ENCODE measurements at regions not wholly inside any gene's neighbourhood (a gene's known extent, or its start where the extent isn't known, plus 50 kb on each side); places are given as distances from the start of the nearest gene placed in this dataset.
A peak's percentile ranks its signal among the peaks of the same experiment; 100 is the strongest.
"Not testable (repeated sequence)": the region's sequence is repeated elsewhere in the genome, so short reads cannot be mapped to it uniquely, and the experiment has no call there.

DNA sequence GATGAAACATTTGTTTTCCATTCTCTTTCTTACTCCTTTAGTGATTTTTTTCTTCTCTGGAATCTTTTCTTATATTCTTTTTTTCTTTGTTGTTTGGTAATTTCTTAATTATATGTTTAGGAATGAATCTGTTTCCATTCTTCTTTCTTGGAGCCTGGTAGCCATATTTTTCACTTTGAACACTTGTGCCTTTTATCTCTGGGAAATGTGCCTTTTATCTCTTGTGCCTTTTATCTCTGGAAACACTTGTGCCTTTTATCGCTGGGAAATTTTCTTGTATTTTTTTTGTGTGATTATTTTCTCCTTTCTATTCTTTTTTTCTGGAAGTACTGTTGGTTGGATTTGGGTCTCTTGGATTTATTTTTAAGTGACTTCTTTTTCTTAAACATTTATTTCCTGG lies 118.2 kb downstream of the LEPR start:
- no peaks in the 10 kb centered on the region for H3K36me3 Mint-ChIP-seq (ENCODE audit: insufficient read depth in 2 of 2)
- no peak for ATAC-seq (replicated peaks in 1 of 2)
- H3K9me3 Mint-ChIP-seq: peaks cover 0 to 2% of the 10 kb centered on the region in 2 donors
- H3K4me3 Mint-ChIP-seq: no peak overlapping the region
- DNase-seq: no peak
- H3K4me1 Mint-ChIP-seq (ENCODE audit: low read depth): no peaks in the 10 kb centered on the region
- peak overlapping the region; percentile 76 for H3K27ac Mint-ChIP-seq
- no peaks in the 10 kb centered on the region for H3K27me3 Mint-ChIP-seq (ENCODE audit: low read depth)

DNA sequence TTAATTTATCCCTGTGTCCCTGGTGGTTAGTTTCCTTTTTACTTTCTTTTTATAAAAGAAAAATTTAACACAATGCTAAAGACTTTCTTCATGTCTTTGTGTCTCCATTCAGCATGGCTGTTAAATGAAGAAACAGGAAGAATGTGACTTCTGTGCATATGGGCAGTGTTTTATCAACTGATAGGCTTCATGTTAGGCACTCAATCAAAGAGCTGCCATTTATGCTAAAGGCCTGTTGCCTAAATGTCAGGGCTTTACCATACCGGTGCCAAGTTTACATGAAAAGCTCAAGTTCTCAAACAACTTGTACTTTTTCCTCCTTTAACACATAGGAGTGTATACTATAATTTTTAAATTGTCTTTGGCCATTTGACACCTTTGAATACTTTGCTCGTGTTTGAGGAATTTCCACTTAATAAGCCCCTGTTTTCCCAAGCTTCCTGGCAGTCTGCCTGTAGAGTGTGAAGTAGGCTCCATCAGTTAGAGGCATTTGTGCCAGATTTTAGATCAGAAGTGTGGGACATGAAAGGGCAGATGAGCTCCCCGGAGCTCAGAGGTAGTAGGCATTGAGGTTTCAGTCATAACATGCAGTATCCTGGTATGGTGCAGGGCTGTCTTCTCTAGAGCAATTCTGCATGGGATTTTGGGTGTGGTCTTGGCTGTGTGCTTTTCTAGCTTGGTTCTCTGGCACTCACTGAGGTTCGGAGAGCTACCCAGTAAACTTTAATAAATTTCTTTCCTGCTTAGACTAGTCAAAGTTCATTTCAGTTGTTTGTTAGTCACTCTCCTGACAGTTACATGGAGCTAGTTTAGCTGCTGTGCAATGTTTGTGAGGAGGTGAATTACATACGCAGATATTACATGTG lies 119.0 kb downstream of the LEPR start:
- no peak for DNase-seq
- ATAC-seq (replicated peaks in 1 of 2): no peak
- no peak overlapping the region for H3K27ac Mint-ChIP-seq
- H3K36me3 Mint-ChIP-seq (ENCODE audit: insufficient read depth in 2 of 2): no peaks in the 10 kb centered on the region
- H3K4me1 Mint-ChIP-seq (ENCODE audit: low read depth): no peaks in the 10 kb centered on the region
- peaks cover 0 to 2% of the 10 kb centered on the region in 2 donors for H3K9me3 Mint-ChIP-seq
- H3K27me3 Mint-ChIP-seq (ENCODE audit: low read depth): no peaks in the 10 kb centered on the region
- H3K4me3 Mint-ChIP-seq: no peak overlapping the region

DNA sequence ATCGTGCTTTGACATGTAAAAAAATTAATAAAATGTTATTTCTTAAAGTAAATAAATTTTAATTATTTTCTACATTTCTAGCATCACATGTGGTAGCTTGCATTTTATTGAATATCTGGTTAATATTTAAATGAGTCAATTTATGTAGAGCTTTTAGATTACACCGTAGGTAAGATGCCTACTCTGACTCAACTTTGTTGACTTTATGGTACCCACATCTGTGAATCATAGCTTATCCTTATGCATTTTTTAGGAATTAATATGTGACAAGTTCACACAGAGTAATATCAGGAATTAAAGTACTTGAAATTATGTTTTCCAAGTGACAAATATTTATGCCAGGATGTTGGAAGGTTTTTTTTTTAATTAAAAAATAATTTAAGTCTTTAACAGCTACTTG lies 120.7 kb downstream of the LEPR start:
- DNase-seq (no peak), ATAC-seq (replicated peaks in 1 of 2) (no peak)
- H3K4me1 Mint-ChIP-seq (ENCODE audit: low read depth): no peaks in the 10 kb centered on the region
- no peaks in the 10 kb centered on the region for H3K36me3 Mint-ChIP-seq (ENCODE audit: insufficient read depth in 2 of 2)
- no peaks in the 10 kb centered on the region for H3K27me3 Mint-ChIP-seq (ENCODE audit: low read depth)
- peaks cover 0 to 4% of the 10 kb centered on the region in 2 donors for H3K9me3 Mint-ChIP-seq
- H3K4me3 Mint-ChIP-seq: no peak overlapping the region
- H3K27ac Mint-ChIP-seq: no peak overlapping the region

DNA sequence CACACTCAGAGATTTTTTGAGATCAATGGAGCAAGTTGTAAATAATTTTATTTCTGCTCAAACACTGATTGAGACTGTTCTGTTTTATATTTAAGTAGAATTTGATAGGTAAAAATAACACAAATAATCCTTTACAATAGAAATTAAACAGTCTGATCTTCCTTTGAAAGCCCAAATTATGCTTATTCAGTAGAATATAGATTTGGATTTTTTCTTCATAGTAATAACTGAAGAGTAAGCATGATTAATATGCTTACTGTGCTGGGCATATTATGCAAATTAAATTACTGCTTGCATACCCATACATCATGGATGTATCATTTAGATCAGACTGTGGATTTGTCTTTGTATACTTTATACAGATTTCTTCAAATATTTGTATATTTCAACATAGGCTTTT lies 121.4 kb downstream of the LEPR start:
- H3K9me3 Mint-ChIP-seq: peaks cover 0 to 4% of the 10 kb centered on the region in 2 donors
- no peak overlapping the region for H3K4me3 Mint-ChIP-seq
- H3K27me3 Mint-ChIP-seq (ENCODE audit: low read depth): no peaks in the 10 kb centered on the region
- ATAC-seq (replicated peaks in 1 of 2) (no peak), DNase-seq (no peak)
- H3K4me1 Mint-ChIP-seq (ENCODE audit: low read depth): no peaks in the 10 kb centered on the region
- H3K36me3 Mint-ChIP-seq (ENCODE audit: insufficient read depth in 2 of 2): no peaks in the 10 kb centered on the region
- H3K27ac Mint-ChIP-seq: no peak overlapping the region

DNA sequence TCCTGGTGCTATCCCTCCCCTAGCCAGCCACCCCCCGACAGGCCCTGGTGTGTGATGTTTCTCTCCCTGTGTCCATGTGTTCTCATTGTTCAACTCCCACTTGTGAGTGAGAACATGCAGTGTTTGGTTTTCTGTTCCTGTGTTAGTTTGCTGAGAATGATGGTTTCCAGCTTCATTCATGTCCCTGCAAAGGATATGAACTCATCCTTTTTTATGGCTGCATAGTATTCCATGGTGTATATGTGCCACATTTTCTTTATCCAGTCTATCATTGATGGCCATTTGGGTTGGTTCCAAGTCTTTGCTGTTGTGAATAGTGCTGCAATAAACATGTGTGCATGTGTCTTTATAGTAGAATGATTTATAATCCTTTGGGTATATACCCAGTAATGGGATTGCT lies 122.1 kb downstream of the LEPR start:
- not testable (repeated sequence) for H3K36me3 Mint-ChIP-seq (ENCODE audit: insufficient read depth in 2 of 2); ATAC-seq (replicated peaks in 1 of 2); H3K27ac Mint-ChIP-seq

DNA sequence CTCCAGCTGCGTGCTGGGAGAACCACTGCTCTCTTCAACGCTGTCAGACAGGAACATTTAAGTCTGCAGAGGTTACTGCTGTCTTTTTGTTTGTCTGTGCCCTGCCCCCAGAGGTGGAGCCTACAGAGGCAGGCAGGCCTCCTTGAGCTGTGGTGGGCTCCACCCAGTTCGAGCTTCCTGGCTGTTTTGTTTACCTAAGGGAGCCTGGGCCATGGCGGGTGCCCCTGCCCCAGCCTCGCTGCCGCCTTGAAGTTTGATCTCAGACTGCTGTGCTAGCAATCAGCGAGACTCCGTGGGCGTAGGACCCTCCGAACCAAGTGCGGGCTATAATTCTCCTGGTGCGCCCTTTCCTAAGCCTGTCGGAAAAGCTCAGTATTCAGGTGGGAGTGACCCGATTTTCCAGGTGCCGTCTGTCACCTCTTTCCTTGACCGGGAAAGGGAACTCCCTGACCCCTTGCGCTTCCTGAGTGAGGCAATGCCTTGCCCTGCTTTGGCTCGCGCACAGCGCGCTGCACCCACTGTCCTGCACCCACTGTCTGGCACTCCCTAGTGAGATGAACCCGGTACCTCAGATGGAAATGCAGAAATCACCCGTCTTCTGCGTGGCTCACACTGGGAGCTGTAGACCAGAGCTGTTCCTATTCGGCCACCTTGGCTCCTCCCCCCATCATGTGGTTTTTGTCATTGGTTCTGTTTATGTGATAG lies 130.0 kb downstream of the LEPR start:
- not testable (repeated sequence) for H3K4me1 Mint-ChIP-seq (ENCODE audit: low read depth); DNase-seq; H3K4me3 Mint-ChIP-seq; H3K27me3 Mint-ChIP-seq (ENCODE audit: low read depth); ATAC-seq (replicated peaks in 1 of 2); H3K27ac Mint-ChIP-seq
- peaks cover 20 to 27% of the 10 kb centered on the region in 2 donors for H3K9me3 Mint-ChIP-seq
- peaks cover 14 to 16% of the 10 kb centered on the region in 2 donors for H3K36me3 Mint-ChIP-seq (ENCODE audit: insufficient read depth in 2 of 2)

More for the DNA sequence above, 122.1 kb downstream of the LEPR start:
- not testable (repeated sequence) for H3K4me3 Mint-ChIP-seq; DNase-seq; H3K27me3 Mint-ChIP-seq (ENCODE audit: low read depth); H3K9me3 Mint-ChIP-seq; H3K4me1 Mint-ChIP-seq (ENCODE audit: low read depth)

DNA sequence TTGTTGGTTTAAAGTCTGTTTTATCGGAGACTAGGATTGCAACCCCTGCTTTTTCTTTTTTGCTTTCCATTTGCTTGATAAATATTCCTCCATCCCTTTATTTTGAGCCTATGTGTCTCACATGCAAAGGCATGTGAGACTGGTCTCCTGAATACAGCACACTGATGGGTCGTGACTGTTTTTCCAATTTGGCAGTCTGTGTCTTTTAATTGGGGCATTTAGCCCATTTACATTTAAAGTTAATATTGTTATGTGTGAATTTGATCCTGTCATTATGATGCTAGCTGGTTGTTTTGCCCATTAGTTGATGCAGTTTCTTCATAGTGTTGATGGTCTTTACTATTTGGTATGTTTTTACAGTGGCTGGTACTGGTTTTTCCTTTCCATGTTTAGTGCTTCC lies 132.0 kb downstream of the LEPR start:
- ATAC-seq (replicated peaks in 1 of 2); H3K4me1 Mint-ChIP-seq (ENCODE audit: low read depth); H3K4me3 Mint-ChIP-seq; H3K27me3 Mint-ChIP-seq (ENCODE audit: low read depth); DNase-seq; H3K27ac Mint-ChIP-seq: not testable (repeated sequence)
- Mint-ChIP-seq H3K9me3 (peaks cover 23 to 27% of the 10 kb centered on the region in 2 donors), H3K36me3 (ENCODE audit: insufficient read depth in 2 of 2) (peaks cover 14 to 16% of the 10 kb centered on the region in 2 donors)

DNA sequence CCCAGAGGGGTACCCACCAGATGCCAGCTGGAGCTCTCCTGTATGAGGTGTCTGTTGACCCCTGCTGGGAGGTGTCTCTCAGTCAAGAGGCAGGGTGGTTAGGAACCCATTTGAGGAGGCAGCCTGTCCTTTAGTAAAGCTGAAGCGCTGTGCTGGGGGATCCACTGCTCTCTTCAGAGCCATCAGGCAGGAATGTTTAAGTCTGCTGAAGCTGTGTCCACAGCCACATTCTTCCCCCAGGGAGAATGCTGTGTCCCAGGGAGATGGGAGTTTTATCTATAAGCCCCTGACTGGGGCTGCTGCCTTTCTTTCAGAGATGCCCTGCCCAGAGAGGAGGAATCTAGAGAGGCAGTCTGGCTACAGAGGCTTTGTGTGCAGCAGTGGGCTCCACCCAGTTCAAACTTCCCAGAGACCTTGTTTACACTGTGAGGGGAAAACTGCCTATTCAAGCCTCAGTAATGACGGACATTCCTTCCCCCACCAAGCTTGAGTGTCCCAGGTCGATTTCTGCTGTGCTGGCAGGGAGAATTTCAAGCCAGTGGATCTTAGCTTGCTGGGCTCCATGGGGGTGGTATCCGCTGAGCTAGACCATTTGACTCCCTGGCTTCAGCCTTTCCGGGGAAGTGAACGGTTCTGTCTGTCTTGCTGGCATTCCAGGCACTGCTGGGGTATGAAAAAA lies 133.8 kb downstream of the LEPR start:
- not testable (repeated sequence) for H3K4me1 Mint-ChIP-seq (ENCODE audit: low read depth); H3K27me3 Mint-ChIP-seq (ENCODE audit: low read depth); ATAC-seq (replicated peaks in 1 of 2); DNase-seq; H3K4me3 Mint-ChIP-seq; H3K27ac Mint-ChIP-seq
- peaks cover 20 to 24% of the 10 kb centered on the region in 2 donors for H3K9me3 Mint-ChIP-seq
- H3K36me3 Mint-ChIP-seq (ENCODE audit: insufficient read depth in 2 of 2): peaks cover 11 to 16% of the 10 kb centered on the region in 2 donors

DNA sequence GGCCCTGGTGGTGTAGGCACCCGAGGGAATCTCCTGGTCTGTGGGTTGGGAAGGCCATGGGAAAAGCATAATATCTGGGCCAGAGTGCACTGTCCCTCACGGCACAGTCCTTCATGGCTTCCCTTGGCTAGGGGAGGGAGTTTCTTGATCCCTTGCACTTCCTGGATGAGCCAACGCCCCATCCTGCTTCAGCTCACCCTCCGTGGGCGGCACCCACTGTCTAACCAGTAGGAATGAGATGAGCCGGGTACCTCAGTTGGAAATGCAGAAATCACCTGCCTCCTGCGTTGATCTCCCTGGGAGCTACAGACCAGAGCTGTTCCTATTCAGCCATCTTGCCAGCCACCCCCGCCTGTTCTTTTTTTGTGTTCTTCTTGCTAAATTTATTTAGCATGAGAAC lies 134.4 kb downstream of the LEPR start:
- H3K36me3 Mint-ChIP-seq (ENCODE audit: insufficient read depth in 2 of 2): peaks cover 11 to 16% of the 10 kb centered on the region in 2 donors
- no peaks in the 10 kb centered on the region for H3K27me3 Mint-ChIP-seq (ENCODE audit: low read depth)
- H3K4me3 Mint-ChIP-seq: no peak overlapping the region
- H3K9me3 Mint-ChIP-seq: peaks cover 20 to 24% of the 10 kb centered on the region in 2 donors
- DNase-seq: no peak
- no peak overlapping the region for H3K27ac Mint-ChIP-seq
- ATAC-seq (replicated peaks in 1 of 2): no peak
- no peaks in the 10 kb centered on the region for H3K4me1 Mint-ChIP-seq (ENCODE audit: low read depth)

DNA sequence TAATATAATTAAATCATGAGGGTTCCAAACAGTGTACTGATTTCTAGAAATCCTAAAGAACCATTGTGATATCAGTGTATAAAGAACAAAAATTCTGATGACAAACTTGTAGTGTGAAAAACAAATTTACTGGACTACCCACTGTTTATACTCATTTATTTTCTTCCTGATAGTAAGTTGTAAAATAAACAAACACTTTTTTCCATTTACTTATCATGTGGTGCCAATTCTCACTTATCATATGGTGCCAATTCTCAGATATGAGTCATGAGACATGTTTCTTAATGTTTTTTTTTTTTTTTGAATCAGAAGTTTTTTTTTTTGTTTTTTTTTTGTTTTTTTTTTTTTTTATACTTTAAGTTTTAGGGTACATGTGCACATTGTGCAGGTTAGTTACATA lies 137.7 kb downstream of the LEPR start:
- H3K27ac Mint-ChIP-seq: no peak overlapping the region
- peaks cover 5 to 9% of the 10 kb centered on the region in 2 donors for H3K9me3 Mint-ChIP-seq
- ATAC-seq (replicated peaks in 1 of 2): no peak

DNA sequence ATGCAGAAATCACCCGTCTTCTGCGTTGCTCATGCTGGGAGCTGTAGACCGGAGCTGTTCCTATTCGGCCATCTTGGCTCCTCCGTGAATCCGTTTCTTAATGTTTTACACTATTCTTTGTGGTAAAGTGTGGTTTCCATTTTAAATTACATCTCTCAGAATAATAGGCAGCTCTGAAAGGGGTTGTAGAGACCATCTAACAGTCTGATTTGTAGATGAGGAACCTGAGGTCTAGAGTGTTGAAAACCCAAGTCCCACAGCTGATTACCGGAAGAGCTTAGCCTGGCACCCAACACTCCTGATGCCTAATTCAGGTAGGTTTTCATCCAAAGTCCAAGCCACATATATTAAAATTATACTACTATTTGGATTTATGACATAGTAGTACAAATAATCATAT lies 144.0 kb downstream of the LEPR start:
- H3K4me3 Mint-ChIP-seq: no peak overlapping the region
- ATAC-seq (replicated peaks in 1 of 2): no peak
- no peaks in the 10 kb centered on the region for H3K4me1 Mint-ChIP-seq (ENCODE audit: low read depth)
- H3K36me3 Mint-ChIP-seq (ENCODE audit: insufficient read depth in 2 of 2): peaks cover 1 to 2% of the 10 kb centered on the region in 2 donors
- no peak overlapping the region for H3K27ac Mint-ChIP-seq
- peaks cover 3 to 4% of the 10 kb centered on the region in 2 donors for H3K9me3 Mint-ChIP-seq
- no peak for DNase-seq
- no peaks in the 10 kb centered on the region for H3K27me3 Mint-ChIP-seq (ENCODE audit: low read depth)

More for the DNA sequence above, 137.7 kb downstream of the LEPR start:
- DNase-seq: no peak
- peaks cover 3 to 5% of the 10 kb centered on the region in 2 donors for H3K36me3 Mint-ChIP-seq (ENCODE audit: insufficient read depth in 2 of 2)
- H3K27me3 Mint-ChIP-seq (ENCODE audit: low read depth): no peaks in the 10 kb centered on the region
- no peaks in the 10 kb centered on the region for H3K4me1 Mint-ChIP-seq (ENCODE audit: low read depth)
- H3K4me3 Mint-ChIP-seq: no peak overlapping the region

DNA sequence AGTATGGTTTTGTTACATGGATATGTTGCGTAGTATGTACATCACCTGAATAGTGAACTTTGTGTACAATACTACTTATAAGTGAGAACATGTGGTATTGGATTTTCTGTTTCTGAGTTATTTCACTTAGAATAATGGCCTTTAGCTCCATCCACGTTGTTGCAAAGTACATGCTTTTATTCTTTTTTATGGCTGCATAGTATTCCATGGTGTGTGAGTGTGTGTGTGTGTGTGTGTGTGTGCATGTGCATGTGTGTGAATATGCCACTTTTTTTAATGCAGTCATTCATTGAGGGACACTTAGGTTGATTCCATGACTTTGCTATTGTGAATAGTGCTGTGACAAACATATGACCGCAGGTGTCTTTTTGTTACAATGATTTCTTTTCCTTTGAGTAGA lies 147.8 kb downstream of the LEPR start:
- DNase-seq (no peak), ATAC-seq (replicated peaks in 1 of 2) (no peak)
- H3K4me1 Mint-ChIP-seq (ENCODE audit: low read depth): no peaks in the 10 kb centered on the region
- H3K27me3 Mint-ChIP-seq (ENCODE audit: low read depth): no peaks in the 10 kb centered on the region
- H3K4me3 Mint-ChIP-seq: no peak overlapping the region
- H3K27ac Mint-ChIP-seq: no peak overlapping the region
- H3K36me3 Mint-ChIP-seq (ENCODE audit: insufficient read depth in 2 of 2): peaks cover 1 to 2% of the 10 kb centered on the region in 2 donors
- H3K9me3 Mint-ChIP-seq: peaks cover 3 to 4% of the 10 kb centered on the region in 2 donors

All from activated T-cell treated with anti-CD3 and anti-CD28 coated beads, Interleukin-2, amount 50 U/mL, for 72 hours (primary cell).